ENCODE measurements at regions not wholly inside any gene's neighbourhood (a gene's known extent, or its start where the extent isn't known, plus 50 kb on each side); places are given as distances from the start of the nearest gene placed in this dataset.

- no peak for DNase-seq
These were observed 398.9 kb downstream of the KIF16B start for GRCh38 chr20:16174311-16174710.

- DNase-seq, result no peak
These were observed 400.2 kb downstream of the KIF16B start for GRCh38 chr20:16173044-16173443.

GRCh38 chr20:16171180-16171579 is 402.1 kb downstream of the KIF16B start:
- DNase-seq, result no peak

GRCh38 chr20:16170406-16170971 is 402.8 kb downstream of the KIF16B start:
- DNase-seq, result no peak

- DNase-seq, result no peak
These were observed 405.7 kb downstream of the KIF16B start for GRCh38 chr20:16167423-16168130.

- DNase-seq, result no peak
These were observed 406.5 kb downstream of the KIF16B start for GRCh38 chr20:16166737-16167136.

- no peak for DNase-seq
These were observed 414.3 kb downstream of the KIF16B start for GRCh38 chr20:16158976-16159286.

GRCh38 chr20:16158090-16158975 is 414.9 kb downstream of the KIF16B start:
- DNase-seq, result no peak

GRCh38 chr20:16147916-16148315 is 425.3 kb downstream of the KIF16B start:
- DNase-seq, result no peak

GRCh38 chr20:16147216-16147615 is 426.0 kb downstream of the KIF16B start:
- DNase-seq, result peak; percentile 7

- no peak for DNase-seq
These were observed 427.3 kb downstream of the KIF16B start for GRCh38 chr20:16145919-16146318.

GRCh38 chr20:16143596-16143995 is 429.7 kb downstream of the KIF16B start:
- no peak for DNase-seq

GRCh38 chr20:16135630-16136029 is 437.6 kb downstream of the KIF16B start:
- DNase-seq, result no peak

- no peak for DNase-seq
These were observed 441.0 kb downstream of the KIF16B start for GRCh38 chr20:16132036-16132798.

GRCh38 chr20:16129411-16129810 is 443.8 kb downstream of the KIF16B start:
- DNase-seq, result no peak

- no peak for DNase-seq
These were observed 444.6 kb downstream of the KIF16B start for GRCh38 chr20:16128538-16129106.

GRCh38 chr20:16125816-16126215 is 447.4 kb downstream of the KIF16B start:
- DNase-seq, result no peak

- DNase-seq, result no peak
These were observed 448.1 kb downstream of the KIF16B start for GRCh38 chr20:16124911-16125776.

GRCh38 chr20:16124491-16124890 is 448.8 kb downstream of the KIF16B start:
- no peak for DNase-seq

GRCh38 chr20:16123623-16124022 is 449.6 kb downstream of the KIF16B start:
- DNase-seq, result no peak

GRCh38 chr20:16119909-16120308 is 453.3 kb downstream of the KIF16B start:
- no peak for DNase-seq
